K562 (cell line): ENCODE measurements at regions not wholly inside any gene's neighbourhood (a gene's known extent, or its start where the extent isn't known, plus 50 kb on each side); places are given as distances from the start of the nearest gene placed in this dataset.

ENCODE experiments used
- ATAC-seq: fragments of 200-7000 bp; cut with Tn5 transposase; 3 replicates; pipeline ENCODE4 v1.9.1; 2020; ENCODE audit warnings: moderate library complexity
- BruUV-seq: library from RNA; stranded (reverse); fragments of 400-500 nt; replicated peaks from 2 replicates; lab custom pipeline; 2021; lab: Mats Ljungman, UMichigan
- CTCF ChIA-PET: fragments of 300-600 bp; formaldehyde crosslinking; extraction: SDS; loops from one replicate; lab custom pipeline; 2021; ENCODE audit warnings: low intra/inter-chr PET ratio; lab: Yijun Ruan, JAX
- POLR2A ChIA-PET: fragments of 300-600, 350-650 bp; sonication (Branson Sonifier 250); formaldehyde crosslinking; extraction: SDS; loops from one replicate; lab custom pipeline; 2021; ENCODE audit warnings: antibody characterized with exemption, inconsistent platforms; lab: Yijun Ruan, JAX
- DNase-seq, 4 experiments: peaks; one replicate each; pipeline versions ENCODE4 v3.0.0 to v3.0.0-alpha.2; 2011 to 2018; ENCODE audit warnings: low spot score in 3 of 4, mixed read lengths in 3 of 4; ENCODE audit errors: extremely low read depth in 1 of 4
- FAIRE-seq: peaks from 2 replicates; lab custom pipeline; 2011; peaks lifted over from hg19 to GRCh38; lab: Jason Lieb, UNC
- H2AFZ ChIP-seq: 2 replicates; pipeline ENCODE4 v1.6.0; 2011; ENCODE audit warnings: low read depth, low read length, control low read depth, inconsistent platforms
- H3K27ac ChIP-seq: fragments of 200-600 bp; 3 replicates; pipeline ENCODE4 v1.8.0; 2011; ENCODE audit warnings: low read depth, mild to moderate bottlenecking, control low read depth, inconsistent platforms, low read length, moderate library complexity, mixed read lengths; ENCODE audit errors: extremely low read depth
- H3K27me3 ChIP-seq, 2 experiments: fragments of 300-600 bp in 1 of 2; 2 replicates in 1 of 2; 3 replicates in 1 of 2; pipeline versions ENCODE4 v1.6.0 to v1.8.0; 2011; ENCODE audit warnings: inconsistent platforms in 2 of 2, low read length in 2 of 2, mild to moderate bottlenecking in 1 of 2, mixed read lengths in 1 of 2, moderate library complexity in 1 of 2; ENCODE audit not compliant: control insufficient read depth in 2 of 2, insufficient read depth in 2 of 2
- H3K36me3 ChIP-seq: fragments of 300-600 bp; 3 replicates; pipeline ENCODE4 v1.8.0; 2011; ENCODE audit warnings: mild to moderate bottlenecking, low read length, inconsistent platforms; ENCODE audit not compliant: control insufficient read depth, insufficient read depth
- H3K4me1 ChIP-seq, 2 experiments: fragments of 200-600 bp in 1 of 2; replicated peaks in 1 of 2; 2 replicates in 1 of 2; 3 replicates in 1 of 2; pipeline versions ENCODE4 v1.5.1 to v1.8.0; 2011; ENCODE audit warnings: inconsistent platforms in 2 of 2, low read length in 2 of 2, mild to moderate bottlenecking in 1 of 2, mixed read lengths in 1 of 2, moderate library complexity in 1 of 2; ENCODE audit not compliant: control insufficient read depth in 2 of 2, insufficient read depth in 2 of 2
- H3K4me2 ChIP-seq: 2 replicates; pipeline ENCODE4 v1.6.1; 2011; ENCODE audit warnings: low read length, control low read depth, inconsistent platforms, mixed read lengths; ENCODE audit not compliant: insufficient read depth
- H3K4me3 ChIP-seq: fragments of 200-600 bp; sonication (generic), shearing (Covaris generic); 2 replicates; pipeline ENCODE4 v1.5.1; 2016; ENCODE audit warnings: control low read depth, inconsistent platforms
- H3K79me2 ChIP-seq: fragments of 200-600 bp; 3 replicates; pipeline ENCODE4 v1.8.0; 2011; ENCODE audit warnings: low read length, inconsistent platforms; ENCODE audit not compliant: control insufficient read depth, insufficient read depth
- H3K9ac ChIP-seq, 2 experiments: 2 replicates each; pipeline versions ENCODE4 v1.6.0 to v1.6.1; 2011; ENCODE audit warnings: low read depth in 2 of 2, low read length in 2 of 2, control low read depth in 1 of 2, inconsistent platforms in 1 of 2, mild to moderate bottlenecking in 1 of 2, mixed read lengths in 1 of 2; ENCODE audit not compliant: insufficient read depth in 1 of 2
- H3K9me1 ChIP-seq: one replicate; pipeline ENCODE4 v1.6.0; 2011; ENCODE audit warnings: inconsistent platforms, mild to moderate bottlenecking, low read length, moderate library complexity; ENCODE audit not compliant: control insufficient read depth, insufficient read depth
- H3K9me3 ChIP-seq: replicated peaks from 2 replicates; pipeline ENCODE4 v1.5.1; 2011; ENCODE audit warnings: low read depth, low read length, inconsistent platforms; ENCODE audit not compliant: control insufficient read depth, insufficient read depth
- H4K20me1 ChIP-seq: replicated peaks from 2 replicates; pipeline ENCODE4 v1.6.1; 2011; ENCODE audit warnings: low read length, inconsistent platforms, mixed read lengths; ENCODE audit not compliant: control insufficient read depth, insufficient read depth
- ELF1 ChIP-seq: fragments of 200-800 bp; sonication (Bioruptor generic); IDR thresholded peaks from 2 replicates; pipeline ENCODE4 v1.6.1; 2016; ENCODE audit warnings: missing genetic modification characterization, missing compliant biosample characterization
- ELF4 ChIP-seq: fragments of 450-650 bp; formaldehyde crosslinking; IDR thresholded peaks from 2 replicates; pipeline ENCODE4 v1.4.0; 2022; ENCODE audit warnings: missing genetic modification characterization
- LARP7 ChIP-seq: fragments of 450-650 bp; IDR thresholded peaks from 2 replicates; pipeline ENCODE4 v1.6.1; 2016
- NFIX ChIP-seq: fragments of 250-450 bp; sonication (Bioruptor Pico); IDR thresholded peaks from 2 replicates; pipeline ENCODE4 v1.4.0; 2020; ENCODE audit warnings: low read depth, mild to moderate bottlenecking, moderate library complexity
- ZC3H11A ChIP-seq: IDR thresholded peaks from 2 replicates; pipeline ENCODE4 v1.6.1; 2012; ENCODE audit warnings: low read depth, low read length, improper control_type of control experiment
- ZNF592 ChIP-seq: fragments of 450-650 bp; IDR thresholded peaks from 2 replicates; pipeline ENCODE4 v1.6.1; 2017; ENCODE audit warnings: antibody characterized with exemption, mild to moderate bottlenecking
- ZNF717 ChIP-seq: fragments of 250-450 bp; sonication (Bioruptor Pico); IDR thresholded peaks from 2 replicates; pipeline ENCODE4 v1.5.0; 2021
- WGBS: fragments of 100-300 bp; shearing (Covaris generic); methylation state at CpG from one replicate; pipeline ENCODE4 v1.1.6; 2016; ENCODE audit warnings: low coverage, mixed read lengths; ENCODE audit not compliant: insufficient coverage; ENCODE audit errors: missing lambda C conversion rate; 5-methylcytosine and 5-hydroxymethylcytosine counted together
- in situ Hi-C: fragments of 300-500 bp; cut with MboI; formaldehyde crosslinking; loops from 4 replicates; pipeline ENCODE4 v1.15.0; 2018; ENCODE audit warnings: inconsistent platforms, mixed read lengths
- intact Hi-C: fragments of 100-400 bp; cut with micrococcal nuclease; formaldehyde crosslinking; loops from 2 replicates; pipeline ENCODE4 v1.14.2; 2022

- WGBS, result 0% methylated on average over 2 of the region's 2 CpGs
- DNase-seq (no peak), ATAC-seq (no peak), FAIRE-seq (no peak)
- Histone ChIP-seq H3K27ac (no peak overlapping the region), H3K4me1 (no peaks in the 10 kb centered on the region), H3K9me1 (no peaks in the 10 kb centered on the region), H3K9me3 (0 out of 2 replicates have a peak, but pooled peaks cover 2% of the 10 kb centered on the region), H2AFZ (no peak overlapping the region), H3K79me2 (no peaks in the 10 kb centered on the region), H3K27me3 (no peaks in the 10 kb centered on the region), H3K36me3 (no peaks in the 10 kb centered on the region), H4K20me1 (no peaks in the 10 kb centered on the region), H3K4me2 (no peak overlapping the region), H3K9ac (no peak overlapping the region), H3K4me3 (no peak overlapping the region)
- intact Hi-C loops, result no loop called here
- POLR2A ChIA-PET, result no interaction called here
- CTCF ChIA-PET, result no interaction called here
- in situ Hi-C loops, result no loop called here
- TF ChIP-seq ELF1 (tag) (no peak), ZNF717 (no peak), ZNF592 (no peak), ZC3H11A (no peak), LARP7 (no peak), ELF4 (CRISPR knock-in tag) (no peak), NFIX (CRISPR knock-in tag) (no peak)
- BruUV-seq, result no TSS peak
These were observed 712.7 kb downstream of the DHX35 start for GRCh38 chr20:39674842-39675241.
